Tibial nerve (tissue), 4 donors: ENCODE measurements at regions not wholly inside any gene's neighbourhood (a gene's known extent, or its start where the extent isn't known, plus 50 kb on each side); places are given as distances from the start of the nearest gene placed in this dataset.

Source experiments
- CTCF ChIP-seq, 5 experiments: fragments of 200-600 bp in 3 of 5; fragments of 450-650 bp in 2 of 5; sonication (generic) in 3 of 5; IDR thresholded peaks; one replicate each; pipeline ENCODE4 v1.5.1; 2016 to 2019; ENCODE audit warnings: antibody characterized with exemption in 5 of 5, mild to moderate bottlenecking in 3 of 5, moderate library complexity in 2 of 5
- EP300 ChIP-seq, 2 donors: sonication (generic); formaldehyde crosslinking; IDR thresholded peaks; one replicate each; pipeline ENCODE4 v1.6.1; 2017; ENCODE audit warnings: antibody characterized with exemption in 2 of 2, mild to moderate bottlenecking in 1 of 2
- POLR2A ChIP-seq, 2 donors: fragments of 450-650 bp; IDR thresholded peaks; one replicate each; pipeline ENCODE4 v1.6.1; 2017; ENCODE audit warnings: antibody characterized with exemption in 2 of 2, mild to moderate bottlenecking in 2 of 2, moderate library complexity in 2 of 2

GRCh38 chr2:5393474-5393873 is 298.7 kb upstream of the SOX11 start:
- TF ChIP-seq CTCF (IDR thresholded peaks at IDR 0.05) (no peak), POLR2A (IDR thresholded peaks at IDR 0.05) (no peak), EP300 (IDR thresholded peaks at IDR 0.05) (no peak)
